Loucy (cell line): ENCODE measurements at regions not wholly inside any gene's neighbourhood (a gene's known extent, or its start where the extent isn't known, plus 50 kb on each side); places are given as distances from the start of the nearest gene placed in this dataset.

Experiments used
- H2AFZ ChIP-seq: fragments of 200-600 bp; sonication (generic); 2 replicates; pipeline ENCODE4 v1.6.0; 2016; ENCODE audit warnings: antibody characterized with exemption, mild to moderate bottlenecking, low read length, moderate library complexity
- H3F3A ChIP-seq: fragments of 200-600 bp; 2 replicates; pipeline ENCODE4 v1.6.0; 2016; ENCODE audit warnings: antibody characterized with exemption, low read depth, mild to moderate bottlenecking
- H3K27me3 ChIP-seq: fragments of 200-600 bp; sonication (generic); 2 replicates; pipeline ENCODE4 v1.6.1; 2014; ENCODE audit warnings: low read length, mild to moderate bottlenecking; ENCODE audit not compliant: insufficient read depth, poor library complexity, severe bottlenecking
- H3K36me3 ChIP-seq: fragments of 200-600 bp; sonication (generic); 2 replicates; pipeline ENCODE4 v1.6.1; 2016; ENCODE audit warnings: low read length; ENCODE audit not compliant: insufficient read depth
- H3K4me1 ChIP-seq: fragments of 200-600 bp; sonication (generic); 2 replicates; pipeline ENCODE4 v1.5.1; 2014; ENCODE audit warnings: low read length, mild to moderate bottlenecking; ENCODE audit not compliant: insufficient read depth, poor library complexity, severe bottlenecking
- H3K4me2 ChIP-seq: fragments of 200-600 bp; sonication (generic); 2 replicates; pipeline ENCODE4 v1.6.0; 2014; ENCODE audit warnings: antibody characterized with exemption, low read length, low read depth, mild to moderate bottlenecking; ENCODE audit not compliant: poor library complexity, severe bottlenecking
- H3K4me3 ChIP-seq: fragments of 200-600 bp; sonication (generic); 2 replicates; pipeline ENCODE4 v1.5.1; 2014; ENCODE audit warnings: low read length, mild to moderate bottlenecking, mixed read lengths; ENCODE audit not compliant: poor library complexity, severe bottlenecking
- H3K79me2 ChIP-seq: fragments of 200-600 bp; sonication (generic); 2 replicates; pipeline ENCODE4 v1.6.1; 2014; ENCODE audit warnings: low read length; ENCODE audit not compliant: insufficient read depth
- H3K9ac ChIP-seq: fragments of 200-600 bp; sonication (generic); 2 replicates; pipeline ENCODE4 v1.6.0; 2014; ENCODE audit warnings: mild to moderate bottlenecking, low read depth, low read length, moderate library complexity; ENCODE audit not compliant: poor library complexity, severe bottlenecking
- H3K9me2 ChIP-seq: fragments of 200-600 bp; sonication (generic); replicated peaks from 2 replicates; pipeline ENCODE4 v1.6.1; 2016; ENCODE audit warnings: low read depth, low read length, mixed read lengths
- H3K9me3 ChIP-seq: fragments of 200-600 bp; sonication (generic); 2 replicates; pipeline ENCODE4 v1.6.1; 2014; ENCODE audit warnings: mild to moderate bottlenecking, antibody characterized with exemption, low read length, low read depth; ENCODE audit not compliant: insufficient read depth
- H4K20me1 ChIP-seq: fragments of 200-600 bp; sonication (generic); 2 replicates; pipeline ENCODE4 v1.6.0; 2014; ENCODE audit warnings: antibody characterized with exemption, low read length, mild to moderate bottlenecking; ENCODE audit not compliant: insufficient read depth, poor library complexity, severe bottlenecking
- EZH2phosphoT487 ChIP-seq: fragments of 200-600 bp; IDR thresholded peaks from 2 replicates; pipeline ENCODE4 v1.6.1; 2018; ENCODE audit warnings: antibody characterized with exemption, mild to moderate bottlenecking, moderate library complexity, borderline replicate concordance
- TF ChIP-seq, protein P1 (sequence below): fragments of 200-600 bp; sonication (generic); conservative IDR thresholded peaks from 2 replicates; pipeline ENCODE4 v1.5.1; 2014; ENCODE audit warnings: mild to moderate bottlenecking, antibody characterized with exemption, low read length

DNA sequence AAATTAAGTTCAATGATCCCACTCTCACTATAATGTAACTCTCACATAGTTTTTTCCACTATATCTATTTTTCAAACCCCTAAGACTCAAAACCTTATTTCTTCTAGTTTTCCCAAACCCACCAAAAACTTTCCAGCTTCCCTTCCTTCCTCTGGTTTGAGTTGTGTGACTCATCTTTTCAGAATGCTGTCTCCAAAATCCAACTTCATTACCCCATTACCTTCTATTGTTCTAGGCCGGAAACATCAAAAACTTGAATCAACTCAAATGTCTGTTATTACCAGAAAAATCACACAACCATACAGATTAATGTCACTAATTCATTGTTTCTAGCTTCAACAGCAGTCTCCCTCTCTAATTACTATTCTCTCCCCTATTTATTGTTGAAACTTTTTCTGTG lies 1090.3 kb downstream of the HACE1 start:
- Histone ChIP-seq H3K9me2 (no peaks in the 10 kb centered on the region), H3K79me2 (no peaks in the 10 kb centered on the region)
- TF ChIP-seq, protein P1, sequence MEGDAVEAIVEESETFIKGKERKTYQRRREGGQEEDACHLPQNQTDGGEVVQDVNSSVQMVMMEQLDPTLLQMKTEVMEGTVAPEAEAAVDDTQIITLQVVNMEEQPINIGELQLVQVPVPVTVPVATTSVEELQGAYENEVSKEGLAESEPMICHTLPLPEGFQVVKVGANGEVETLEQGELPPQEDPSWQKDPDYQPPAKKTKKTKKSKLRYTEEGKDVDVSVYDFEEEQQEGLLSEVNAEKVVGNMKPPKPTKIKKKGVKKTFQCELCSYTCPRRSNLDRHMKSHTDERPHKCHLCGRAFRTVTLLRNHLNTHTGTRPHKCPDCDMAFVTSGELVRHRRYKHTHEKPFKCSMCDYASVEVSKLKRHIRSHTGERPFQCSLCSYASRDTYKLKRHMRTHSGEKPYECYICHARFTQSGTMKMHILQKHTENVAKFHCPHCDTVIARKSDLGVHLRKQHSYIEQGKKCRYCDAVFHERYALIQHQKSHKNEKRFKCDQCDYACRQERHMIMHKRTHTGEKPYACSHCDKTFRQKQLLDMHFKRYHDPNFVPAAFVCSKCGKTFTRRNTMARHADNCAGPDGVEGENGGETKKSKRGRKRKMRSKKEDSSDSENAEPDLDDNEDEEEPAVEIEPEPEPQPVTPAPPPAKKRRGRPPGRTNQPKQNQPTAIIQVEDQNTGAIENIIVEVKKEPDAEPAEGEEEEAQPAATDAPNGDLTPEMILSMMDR = no peak
- no peak for TF ChIP-seq EZH2phosphoT487

DNA sequence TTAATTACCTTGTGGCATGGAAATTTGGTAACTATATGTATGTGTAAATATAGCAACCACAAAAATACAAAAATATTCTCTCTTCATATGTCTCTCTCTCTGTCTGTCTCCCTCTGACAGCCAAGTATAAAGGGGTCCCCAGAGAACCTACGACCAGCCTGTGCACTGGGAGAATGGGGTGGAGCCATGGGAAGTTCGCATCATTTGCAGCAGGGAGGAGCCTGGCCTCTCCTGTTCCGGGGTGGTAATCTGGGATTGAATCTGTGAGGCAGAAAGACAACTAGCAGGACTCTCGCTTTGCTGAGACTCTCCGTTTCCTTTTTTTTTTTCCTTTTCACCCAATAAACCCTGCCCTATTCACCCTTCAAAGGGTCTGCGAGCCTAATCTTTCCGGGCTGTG lies 1109.1 kb downstream of the HACE1 start:
- no peaks in the 10 kb centered on the region for H3K9me3 ChIP-seq

More for the DNA sequence above, 1090.3 kb downstream of the HACE1 start:
- Histone ChIP-seq H3K27me3 (no peaks in the 10 kb centered on the region), H3K36me3 (no peaks in the 10 kb centered on the region), H3K4me3 (no peak overlapping the region), H3K4me2 (no peak overlapping the region), H2AFZ (no peak overlapping the region), H3K9me3 (no peaks in the 10 kb centered on the region), H3K4me1 (no peaks in the 10 kb centered on the region), H3F3A (no peaks in the 10 kb centered on the region), H4K20me1 (no peaks in the 10 kb centered on the region), H3K9ac (no peak overlapping the region)

DNA sequence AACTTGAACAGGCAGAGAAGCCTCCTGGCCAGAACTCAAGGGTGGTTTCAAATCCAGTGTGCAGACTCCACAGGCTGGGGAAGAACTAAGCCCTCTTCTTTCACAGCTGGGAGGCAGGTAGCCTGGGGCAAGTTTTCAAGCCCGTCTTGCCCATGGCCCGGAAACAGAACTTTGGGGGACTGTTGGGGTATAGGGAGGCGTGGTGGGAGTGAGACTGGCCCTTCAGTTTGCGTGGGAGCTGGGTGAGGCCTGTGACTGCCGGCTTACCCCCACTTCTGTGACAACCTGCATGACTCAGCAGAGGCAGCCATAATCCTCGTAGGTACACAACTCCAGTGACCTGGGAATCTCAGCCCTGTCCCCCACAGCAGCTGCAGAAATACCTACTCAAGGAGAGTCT lies 1125.7 kb downstream of the HACE1 start:
- Histone ChIP-seq H2AFZ (no peak overlapping the region), H3K27me3 (no peaks in the 10 kb centered on the region)

More for the DNA sequence above, 1109.1 kb downstream of the HACE1 start:
- H3K79me2 ChIP-seq = no peaks in the 10 kb centered on the region
- TF ChIP-seq, protein P1 = no peak
- no peak for TF ChIP-seq EZH2phosphoT487
- no peaks in the 10 kb centered on the region; the same call in 1 of the 2 replicates for H3K9me2 ChIP-seq
- H3K9ac ChIP-seq = no peak overlapping the region
- no peaks in the 10 kb centered on the region for H3K36me3 ChIP-seq
- H3F3A ChIP-seq = no peaks in the 10 kb centered on the region
- H3K27me3 ChIP-seq = no peaks in the 10 kb centered on the region
- no peak overlapping the region for H2AFZ ChIP-seq
- H3K4me3 ChIP-seq = no peak overlapping the region
- no peaks in the 10 kb centered on the region for H4K20me1 ChIP-seq
- H3K4me1 ChIP-seq = no peaks in the 10 kb centered on the region
- H3K4me2 ChIP-seq = no peak overlapping the region

More for the DNA sequence above, 1125.7 kb downstream of the HACE1 start:
- no peaks in the 10 kb centered on the region for H3K36me3 ChIP-seq
- H3K4me1 ChIP-seq = no peaks in the 10 kb centered on the region
- TF ChIP-seq EZH2phosphoT487 = no peak
- TF ChIP-seq, protein P1 = no peak
- no peaks in the 10 kb centered on the region for H3K79me2 ChIP-seq
- H3K9ac ChIP-seq = no peak overlapping the region
- no peaks in the 10 kb centered on the region for H3K9me2 ChIP-seq
- H3F3A ChIP-seq = no peaks in the 10 kb centered on the region
- H3K9me3 ChIP-seq = no peaks in the 10 kb centered on the region
- H3K4me2 ChIP-seq = no peak overlapping the region
- H3K4me3 ChIP-seq = no peak overlapping the region
- no peaks in the 10 kb centered on the region for H4K20me1 ChIP-seq
